ENCODE measurements at regions not wholly inside any gene's neighbourhood (a gene's known extent, or its start where the extent isn't known, plus 50 kb on each side); places are given as distances from the start of the nearest gene placed in this dataset.
"Not testable (repeated sequence)": the region's sequence is repeated elsewhere in the genome, so short reads cannot be mapped to it uniquely, and the experiment has no call there.

DNA sequence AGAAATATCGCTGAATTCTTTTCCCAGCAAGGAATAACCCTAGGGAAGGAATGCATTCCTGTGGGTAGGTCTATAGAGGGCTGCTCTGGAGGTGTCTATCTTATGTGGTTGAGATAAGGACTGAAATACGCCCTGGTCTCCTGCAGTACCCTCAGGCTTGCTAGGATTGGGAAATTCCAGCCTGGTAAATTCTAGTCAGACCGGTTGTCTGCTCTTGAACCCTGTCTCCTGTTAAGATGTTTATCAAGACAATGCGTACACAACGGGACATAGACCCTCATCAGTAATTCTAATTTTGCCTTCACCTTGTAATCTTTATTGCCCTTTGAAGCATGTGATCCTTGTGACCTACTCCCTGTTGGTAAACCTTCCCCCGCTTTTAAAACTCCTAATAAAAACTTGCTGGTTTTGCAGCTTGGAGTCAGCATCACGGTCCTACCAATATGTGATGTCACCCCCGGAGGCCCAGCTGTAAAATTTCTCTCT is 51.2 kb upstream of the EDIL3 start:
- TF ChIP-seq, protein P1, sequence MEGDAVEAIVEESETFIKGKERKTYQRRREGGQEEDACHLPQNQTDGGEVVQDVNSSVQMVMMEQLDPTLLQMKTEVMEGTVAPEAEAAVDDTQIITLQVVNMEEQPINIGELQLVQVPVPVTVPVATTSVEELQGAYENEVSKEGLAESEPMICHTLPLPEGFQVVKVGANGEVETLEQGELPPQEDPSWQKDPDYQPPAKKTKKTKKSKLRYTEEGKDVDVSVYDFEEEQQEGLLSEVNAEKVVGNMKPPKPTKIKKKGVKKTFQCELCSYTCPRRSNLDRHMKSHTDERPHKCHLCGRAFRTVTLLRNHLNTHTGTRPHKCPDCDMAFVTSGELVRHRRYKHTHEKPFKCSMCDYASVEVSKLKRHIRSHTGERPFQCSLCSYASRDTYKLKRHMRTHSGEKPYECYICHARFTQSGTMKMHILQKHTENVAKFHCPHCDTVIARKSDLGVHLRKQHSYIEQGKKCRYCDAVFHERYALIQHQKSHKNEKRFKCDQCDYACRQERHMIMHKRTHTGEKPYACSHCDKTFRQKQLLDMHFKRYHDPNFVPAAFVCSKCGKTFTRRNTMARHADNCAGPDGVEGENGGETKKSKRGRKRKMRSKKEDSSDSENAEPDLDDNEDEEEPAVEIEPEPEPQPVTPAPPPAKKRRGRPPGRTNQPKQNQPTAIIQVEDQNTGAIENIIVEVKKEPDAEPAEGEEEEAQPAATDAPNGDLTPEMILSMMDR (IDR thresholded peaks at IDR 0.05), result not testable (repeated sequence)
- not testable (repeated sequence) for TF ChIP-seq TP53 (CRISPR knock-in tag; IDR thresholded peaks at IDR 0.05); EHF (CRISPR knock-in tag; IDR thresholded peaks at IDR 0.05); TFCP2L1 (CRISPR knock-in tag; IDR thresholded peaks at IDR 0.05); NFE2L2 (conservative IDR thresholded peaks at IDR 0.05; ENCODE audit: low read length); CBX2 (IDR thresholded peaks at IDR 0.05; ENCODE audit: borderline replicate concordance, low read depth); RFX5 (IDR thresholded peaks at IDR 0.05)
- TF ChIP-seq, protein P2, sequence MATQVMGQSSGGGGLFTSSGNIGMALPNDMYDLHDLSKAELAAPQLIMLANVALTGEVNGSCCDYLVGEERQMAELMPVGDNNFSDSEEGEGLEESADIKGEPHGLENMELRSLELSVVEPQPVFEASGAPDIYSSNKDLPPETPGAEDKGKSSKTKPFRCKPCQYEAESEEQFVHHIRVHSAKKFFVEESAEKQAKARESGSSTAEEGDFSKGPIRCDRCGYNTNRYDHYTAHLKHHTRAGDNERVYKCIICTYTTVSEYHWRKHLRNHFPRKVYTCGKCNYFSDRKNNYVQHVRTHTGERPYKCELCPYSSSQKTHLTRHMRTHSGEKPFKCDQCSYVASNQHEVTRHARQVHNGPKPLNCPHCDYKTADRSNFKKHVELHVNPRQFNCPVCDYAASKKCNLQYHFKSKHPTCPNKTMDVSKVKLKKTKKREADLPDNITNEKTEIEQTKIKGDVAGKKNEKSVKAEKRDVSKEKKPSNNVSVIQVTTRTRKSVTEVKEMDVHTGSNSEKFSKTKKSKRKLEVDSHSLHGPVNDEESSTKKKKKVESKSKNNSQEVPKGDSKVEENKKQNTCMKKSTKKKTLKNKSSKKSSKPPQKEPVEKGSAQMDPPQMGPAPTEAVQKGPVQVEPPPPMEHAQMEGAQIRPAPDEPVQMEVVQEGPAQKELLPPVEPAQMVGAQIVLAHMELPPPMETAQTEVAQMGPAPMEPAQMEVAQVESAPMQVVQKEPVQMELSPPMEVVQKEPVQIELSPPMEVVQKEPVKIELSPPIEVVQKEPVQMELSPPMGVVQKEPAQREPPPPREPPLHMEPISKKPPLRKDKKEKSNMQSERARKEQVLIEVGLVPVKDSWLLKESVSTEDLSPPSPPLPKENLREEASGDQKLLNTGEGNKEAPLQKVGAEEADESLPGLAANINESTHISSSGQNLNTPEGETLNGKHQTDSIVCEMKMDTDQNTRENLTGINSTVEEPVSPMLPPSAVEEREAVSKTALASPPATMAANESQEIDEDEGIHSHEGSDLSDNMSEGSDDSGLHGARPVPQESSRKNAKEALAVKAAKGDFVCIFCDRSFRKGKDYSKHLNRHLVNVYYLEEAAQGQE (IDR thresholded peaks at IDR 0.05), result not testable (repeated sequence)
